CD14-positive monocyte (primary cell): ENCODE measurements at regions not wholly inside any gene's neighbourhood (a gene's known extent, or its start where the extent isn't known, plus 50 kb on each side); places are given as distances from the start of the nearest gene placed in this dataset.
"Not testable (repeated sequence)": the region's sequence is repeated elsewhere in the genome, so short reads cannot be mapped to it uniquely, and the experiment has no call there.

Experiments
- DNase-seq, 3 donors: peaks; one replicate each; pipeline ENCODE4 v3.0.0-alpha.2; 2011 to 2022
- H2AFZ ChIP-seq: 2 replicates; pipeline ENCODE4 v1.6.0; 2012; ENCODE audit warnings: mild to moderate bottlenecking, low read depth, low read length, inconsistent platforms; ENCODE audit not compliant: insufficient read depth, poor library complexity, severe bottlenecking
- H3K27ac ChIP-seq, 2 donors: 1 replicate in 1 of 2; 2 replicates in 1 of 2; pipeline ENCODE4 v1.5.1; 2012 to 2013; ENCODE audit warnings: low read length in 2 of 2, control low read depth in 1 of 2, inconsistent platforms in 1 of 2, low read depth in 1 of 2, mild to moderate bottlenecking in 1 of 2
- H3K27me3 ChIP-seq, 2 donors: one replicate each; pipeline versions ENCODE4 v1.6.0 to v1.6.1; 2011 to 2013; ENCODE audit warnings: low read length in 2 of 2; ENCODE audit not compliant: control insufficient read depth in 2 of 2, insufficient read depth in 2 of 2
- H3K36me3 ChIP-seq, 2 donors: replicated peaks in 1 of 2; 1 replicate in 1 of 2; 2 replicates in 1 of 2; pipeline versions ENCODE4 v1.5.1 to v1.6.1; 2012 to 2013; ENCODE audit warnings: low read length in 2 of 2, control low read depth in 1 of 2, inconsistent platforms in 1 of 2, mild to moderate bottlenecking in 1 of 2; ENCODE audit not compliant: insufficient read depth in 2 of 2, control insufficient read depth in 1 of 2
- H3K4me1 ChIP-seq, 2 donors: 1 replicate in 1 of 2; 2 replicates in 1 of 2; pipeline versions ENCODE4 v1.5.1 to v1.6.1; 2012 to 2013; ENCODE audit warnings: low read length in 2 of 2, control low read depth in 1 of 2, inconsistent platforms in 1 of 2, mild to moderate bottlenecking in 1 of 2, moderate library complexity in 1 of 2; ENCODE audit not compliant: insufficient read depth in 2 of 2, control insufficient read depth in 1 of 2
- H3K4me2 ChIP-seq: replicated peaks from 2 replicates; pipeline ENCODE3; 2012; ENCODE audit warnings: low read length, moderate library complexity, mild to moderate bottlenecking; ENCODE audit not compliant: poor library complexity, severe bottlenecking; ENCODE audit errors: extremely low read depth
- H3K4me3 ChIP-seq, 3 experiments: fragments of 200-600 bp in 1 of 3; sonication (generic) in 1 of 3; replicated peaks in 1 of 3; 1 replicate in 2 of 3; 2 replicates in 1 of 3; pipeline ENCODE4 v1.5.1; 2011 to 2013; ENCODE audit warnings: low read length in 3 of 3, mild to moderate bottlenecking in 3 of 3, control low read depth in 2 of 3, low read depth in 2 of 3, inconsistent platforms in 1 of 3, moderate library complexity in 1 of 3
- H3K79me2 ChIP-seq: 2 replicates; pipeline ENCODE4 v1.6.0; 2012; ENCODE audit warnings: mild to moderate bottlenecking, control low read depth, inconsistent platforms, low read length, moderate library complexity; ENCODE audit not compliant: insufficient read depth
- H3K9ac ChIP-seq: 2 replicates; pipeline ENCODE4 v1.6.0; 2017; ENCODE audit warnings: low read length, mild to moderate bottlenecking; ENCODE audit not compliant: insufficient read depth, poor library complexity, severe bottlenecking
- H3K9me3 ChIP-seq, 2 donors: replicated peaks in 1 of 2; 1 replicate in 1 of 2; 2 replicates in 1 of 2; pipeline versions ENCODE4 v1.5.1 to v1.6.1; 2012 to 2013; ENCODE audit warnings: low read length in 2 of 2, control low read depth in 1 of 2; ENCODE audit not compliant: control insufficient read depth in 1 of 2, insufficient read depth in 1 of 2
- H4K20me1 ChIP-seq: 2 replicates; pipeline ENCODE4 v1.6.0; 2012; ENCODE audit warnings: mild to moderate bottlenecking, low read length, control low read depth, moderate library complexity; ENCODE audit not compliant: insufficient read depth
- H3K27ac Mint-ChIP-seq, 7 donors: one replicate each; pipeline ENCODE4 v1.8.0; 2020; ENCODE audit warnings: mild to moderate bottlenecking in 7 of 7, mixed read lengths in 7 of 7, moderate library complexity in 6 of 7, inconsistent platforms in 2 of 7
- H3K27me3 Mint-ChIP-seq, 3 donors: one replicate each; pipeline ENCODE4 v1.8.0; 2021 to 2022; ENCODE audit warnings: low read depth in 3 of 3, mild to moderate bottlenecking in 3 of 3, mixed read lengths in 3 of 3, moderate library complexity in 3 of 3, inconsistent platforms in 1 of 3
- H3K36me3 Mint-ChIP-seq, 2 donors: one replicate each; pipeline ENCODE4 v1.8.0; 2020; ENCODE audit warnings: mixed read lengths in 2 of 2, inconsistent platforms in 1 of 2, mild to moderate bottlenecking in 1 of 2
- H3K4me1 Mint-ChIP-seq: one replicate; pipeline ENCODE4 v1.8.0; 2020; ENCODE audit warnings: mild to moderate bottlenecking, mixed read lengths
- H3K4me3 Mint-ChIP-seq, 2 donors: one replicate each; pipeline ENCODE4 v1.8.0; 2020; ENCODE audit warnings: mild to moderate bottlenecking in 2 of 2, mixed read lengths in 2 of 2, moderate library complexity in 1 of 2
- H3K9me3 Mint-ChIP-seq, 7 donors: one replicate each; pipeline ENCODE4 v1.8.0; 2020 to 2022; ENCODE audit warnings: mixed read lengths in 7 of 7, mild to moderate bottlenecking in 6 of 7, moderate library complexity in 6 of 7, inconsistent platforms in 2 of 7
- CTCF ChIP-seq: fragments of 200-600 bp; IDR thresholded peaks from one replicate; pipeline ENCODE4 v1.8.0; 2022; ENCODE audit warnings: antibody characterized with exemption, mild to moderate bottlenecking
- WGBS: methylation state at CpG from one replicate; pipeline ENCODE4 v1.1.5; 2013; ENCODE audit warnings: missing lambda C conversion rate; ENCODE audit not compliant: insufficient coverage; 5-methylcytosine and 5-hydroxymethylcytosine counted together
- intact Hi-C, 2 donors: fragments of 100-400 bp; cut with micrococcal nuclease; formaldehyde crosslinking; loops; one replicate each; pipeline versions ENCODE4 v1.15.0 to v1.15.1; 2023

DNA sequence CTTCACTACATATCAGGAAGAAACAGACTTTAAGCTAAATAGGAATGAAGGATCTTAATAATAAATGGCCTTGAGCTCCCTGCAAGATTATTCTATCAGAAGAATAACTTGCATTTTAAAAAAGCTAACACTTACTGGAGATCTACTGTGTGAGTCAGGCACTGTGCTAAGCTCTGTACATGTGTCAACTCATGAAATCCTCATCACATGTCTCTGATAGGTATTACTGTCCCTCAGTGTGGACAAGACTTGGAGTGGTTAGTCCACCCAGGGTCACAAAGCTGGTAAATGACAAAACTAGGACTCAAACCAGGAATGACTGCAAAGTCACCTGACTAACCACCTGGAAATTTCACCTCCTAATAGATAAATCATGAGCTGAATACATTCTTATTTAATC lies 57.1 kb upstream of the KCTD7 start:
- TF ChIP-seq CTCF, result no peak
- Mint-ChIP-seq H3K4me3 (no peak overlapping the region), H3K27me3 (no peaks in the 10 kb centered on the region), H3K9me3 (no peaks in the 10 kb centered on the region), H3K4me1 (no peaks in the 10 kb centered on the region), H3K36me3 (peaks cover 85 to 98% of the 10 kb centered on the region in 2 donors), H3K27ac (peak overlapping the region in 1 of 7 donors; percentile 21)
- Histone ChIP-seq H3K4me2 (no peak overlapping the region), H3K4me1 (no peaks in the 10 kb centered on the region), H3K36me3 (peaks cover 55 to 100% of the 10 kb centered on the region in 2 donors), H3K27me3 (no peaks in the 10 kb centered on the region), H3K79me2 (peaks cover 19% of the 10 kb centered on the region), H2AFZ (no peak overlapping the region), H3K27ac (no peak overlapping the region), H4K20me1 (peaks cover 51% of the 10 kb centered on the region), H3K9ac (no peak overlapping the region), H3K9me3 (no peaks in the 10 kb centered on the region), H3K4me3 (no peak overlapping the region)
- no peak for DNase-seq
- intact Hi-C loops, result no loop called here

- H3K27me3 ChIP-seq, H3K9me3 Mint-ChIP-seq, H3K27me3 Mint-ChIP-seq, H3K4me2 ChIP-seq, H3K4me3 Mint-ChIP-seq, intact Hi-C loops, H3K4me3 ChIP-seq, H3K9ac ChIP-seq, H3K9me3 ChIP-seq, H3K4me1 ChIP-seq, DNase-seq, H3K4me1 Mint-ChIP-seq, H2AFZ ChIP-seq, H3K27ac ChIP-seq: not testable (repeated sequence)
- Mint-ChIP-seq H3K27ac (peak overlapping the region in 3 of 7 donors; percentile 1 to 32 (median 22)), H3K36me3 (peaks cover 71 to 84% of the 10 kb centered on the region in 2 donors)
- Histone ChIP-seq H3K36me3 (peaks cover 40 to 85% of the 10 kb centered on the region in 2 donors), H3K79me2 (peaks cover 29% of the 10 kb centered on the region), H4K20me1 (peaks cover 56% of the 10 kb centered on the region)
- 100% methylated on average over 2 of the region's 9 CpGs for WGBS
These were observed 54.7 kb upstream of the KCTD7 start for GRCh38 chr7:66573782-66574495.

DNA sequence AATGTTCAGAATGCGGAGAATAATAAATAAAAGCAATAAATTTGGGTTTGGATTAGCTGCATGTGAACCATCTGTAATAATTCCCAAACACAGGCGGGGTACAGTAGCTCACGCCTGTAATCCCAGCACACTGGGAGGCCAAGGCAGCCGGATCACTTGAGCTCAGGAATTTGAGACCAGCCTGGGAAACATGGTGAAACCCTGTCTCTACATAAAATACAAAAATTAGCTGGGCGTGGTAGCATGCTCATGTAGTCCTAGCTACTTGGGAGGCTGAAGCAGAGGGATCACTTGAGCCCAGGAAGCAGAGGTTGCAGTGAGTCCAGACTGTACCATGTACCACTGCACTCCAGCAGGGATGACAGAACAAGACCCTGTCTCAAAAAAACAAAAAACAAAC lies 53.9 kb upstream of the KCTD7 start:
- H3K4me1 ChIP-seq, H3K9me3 ChIP-seq, H3K27me3 Mint-ChIP-seq, H3K4me2 ChIP-seq, H3K27me3 ChIP-seq, H2AFZ ChIP-seq, H3K4me3 Mint-ChIP-seq, intact Hi-C loops, DNase-seq, H3K27ac ChIP-seq, H3K4me1 Mint-ChIP-seq, H3K9me3 Mint-ChIP-seq, H3K9ac ChIP-seq, H3K4me3 ChIP-seq: not testable (repeated sequence)
- peaks cover 37% of the 10 kb centered on the region for H3K79me2 ChIP-seq
- WGBS, result 89% methylated on average over 1 of the region's 5 CpGs
- peaks cover 40 to 77% of the 10 kb centered on the region in 2 donors for H3K36me3 ChIP-seq
- Mint-ChIP-seq H3K27ac (peak overlapping the region in 1 of 7 donors; percentile 47), H3K36me3 (peaks cover 67 to 77% of the 10 kb centered on the region in 2 donors)
- peaks cover 56% of the 10 kb centered on the region for H4K20me1 ChIP-seq
